ENCODE measurements at regions not wholly inside any gene's neighbourhood (a gene's known extent, or its start where the extent isn't known, plus 50 kb on each side); places are given as distances from the start of the nearest gene placed in this dataset.

DNA sequence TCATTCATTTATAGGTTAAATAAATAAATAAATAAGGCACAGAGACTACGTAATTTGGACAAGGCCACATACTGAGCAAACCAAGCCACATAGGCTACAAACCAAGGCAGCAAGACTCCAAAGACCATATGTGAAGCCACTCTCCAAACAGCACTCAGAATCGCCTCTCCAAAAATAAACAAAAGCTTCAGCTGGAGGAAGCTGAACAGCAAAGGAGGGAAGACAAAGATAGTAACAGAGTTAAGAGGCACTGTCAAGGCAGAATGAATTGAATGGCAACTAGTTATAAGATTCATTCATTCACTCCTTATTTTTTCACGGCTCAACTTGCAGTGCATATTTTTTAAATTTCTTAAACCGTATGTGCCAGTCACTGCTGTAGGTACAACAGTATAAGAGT lies 200.5 kb upstream of the GRIP1 start:
- Histone ChIP-seq H3K79me2 (ENCODE audit: insufficient read depth, low read length) (no peaks in the 10 kb centered on the region), H3K27ac (ENCODE audit: insufficient read length, low read depth, low read length) (no peak overlapping the region), H2BK15ac (ENCODE audit: low read depth, low read length) (no peak overlapping the region), H3K4me1 (ENCODE audit: insufficient read depth, low read length) (peaks cover 15% of the 10 kb centered on the region; the same call in 1 of the 2 replicates), H4K5ac (ENCODE audit: insufficient read length, low read depth, low read length) (no peak overlapping the region), H4K8ac (replicated peaks; ENCODE audit: insufficient read length, low read depth, low read length) (no peak overlapping the region), H3T11ph (ENCODE audit: low read length) (no peak overlapping the region), H2AK5ac (ENCODE audit: insufficient read length, low read length) (no peak overlapping the region), H3K4ac (ENCODE audit: low read depth, low read length) (no peak overlapping the region), H2BK5ac (ENCODE audit: insufficient read length, low read length) (no peak overlapping the region), H4K91ac (ENCODE audit: insufficient read length, low read depth, low read length) (no peak overlapping the region), H2BK20ac (ENCODE audit: low read depth, low read length, poor library complexity, severe bottlenecking) (no peak overlapping the region), H3K56ac (ENCODE audit: insufficient read length, low read depth, low read length) (no peak overlapping the region), H3K23ac (ENCODE audit: insufficient read length, low read depth, low read length) (no peak overlapping the region), H3K4me2 (ENCODE audit: insufficient read depth, insufficient read length, low read length) (no peak overlapping the region), H3K23me2 (ENCODE audit: insufficient read length, low read depth, low read length, poor library complexity, severe bottlenecking) (no peaks in the 10 kb centered on the region), H3K14ac (ENCODE audit: insufficient read depth, low read length) (no peak overlapping the region), H3K9me3 (ENCODE audit: control insufficient read depth, low read depth, low read length) (no peaks in the 10 kb centered on the region), H2BK120ac (ENCODE audit: low read depth, low read length, poor library complexity, severe bottlenecking) (no peak overlapping the region), H2AFZ (ENCODE audit: low read length) (no peak overlapping the region), H3K79me1 (ENCODE audit: insufficient read depth, low read depth, low read length, poor library complexity, severe bottlenecking) (no peaks in the 10 kb centered on the region), H3K18ac (ENCODE audit: insufficient read length, low read depth, low read length) (no peak overlapping the region), H3K9ac (ENCODE audit: extremely low read depth, insufficient read length, low read length) (no peak overlapping the region), H4K20me1 (ENCODE audit: control insufficient read depth, insufficient read depth, insufficient read length) (no peaks in the 10 kb centered on the region), H3K27me3 (ENCODE audit: insufficient read depth, low read length) (no peaks in the 10 kb centered on the region), H2BK12ac (ENCODE audit: insufficient read length, low read depth, low read length) (no peak overlapping the region)
- Mint-ChIP-seq H3K27ac (no peak overlapping the region), H3K27me3 (ENCODE audit: low read depth) (no peaks in the 10 kb centered on the region), H3K4me1 (peaks cover 48 to 51% of the 10 kb centered on the region in 2 experiments), H3K9me3 (no peaks in the 10 kb centered on the region), H3K4me3 (no peak overlapping the region), H3K36me3 (ENCODE audit: insufficient read depth in 1 of 3, low read depth in 3 of 3) (no peaks in the 10 kb centered on the region)
- no CpG with 5 or more reads among the region's 4 CpGs for WGBS (ENCODE audit: extremely low coverage, insufficient read length, low lambda C conversion rate)
- no peak for TF ChIP-seq CTCF (conservative IDR thresholded peaks at IDR 0.05)
- no peak for DNase-seq
